Endodermal cell (in vitro differentiated cells): ENCODE measurements at regions not wholly inside any gene's neighbourhood (a gene's known extent, or its start where the extent isn't known, plus 50 kb on each side); places are given as distances from the start of the nearest gene placed in this dataset.

Experiments used
- DNase-seq: peaks from one replicate; pipeline ENCODE4 v3.0.0-alpha.2; 2017
- H3K27ac ChIP-seq: 2 replicates; pipeline ENCODE4 v1.5.1; 2013; ENCODE audit warnings: mild to moderate bottlenecking, low read depth, low read length, moderate library complexity
- H3K27me3 ChIP-seq: 2 replicates; pipeline ENCODE4 v1.6.1; 2013; ENCODE audit warnings: mild to moderate bottlenecking, low read length, moderate library complexity; ENCODE audit not compliant: insufficient read depth, control insufficient read depth, poor library complexity, severe bottlenecking
- H3K36me3 ChIP-seq: 2 replicates; pipeline ENCODE4 v1.7.0; 2013; ENCODE audit warnings: mild to moderate bottlenecking, low read length, moderate library complexity; ENCODE audit not compliant: control insufficient read depth, insufficient read depth
- H3K4me1 ChIP-seq: one replicate; pipeline ENCODE4 v1.7.0; 2013; ENCODE audit warnings: low read length; ENCODE audit not compliant: control insufficient read depth, insufficient read depth
- H3K4me3 ChIP-seq: 2 replicates; pipeline ENCODE4 v1.5.1; 2013; ENCODE audit warnings: mild to moderate bottlenecking, low read length, moderate library complexity
- H3K9ac ChIP-seq: 2 replicates; pipeline ENCODE4 v1.6.1; 2013; ENCODE audit warnings: mild to moderate bottlenecking, low read length, moderate library complexity; ENCODE audit not compliant: poor library complexity, severe bottlenecking; ENCODE audit errors: extremely low read depth
- H3K9me3 ChIP-seq: 2 replicates; pipeline ENCODE4 v1.6.1; 2013; ENCODE audit warnings: mild to moderate bottlenecking, low read length, moderate library complexity; ENCODE audit not compliant: control insufficient read depth
- H3K27ac Mint-ChIP-seq: 2 replicates; pipeline ENCODE4 v1.8.0; 2020; ENCODE audit warnings: mixed read lengths
- H3K27me3 Mint-ChIP-seq: 2 replicates; pipeline ENCODE4 v1.8.0; 2021; ENCODE audit warnings: mild to moderate bottlenecking, mixed read lengths; ENCODE audit not compliant: insufficient read depth
- H3K36me3 Mint-ChIP-seq: 2 replicates; pipeline ENCODE4 v1.8.0; 2020; ENCODE audit warnings: low read depth, mixed read lengths
- H3K4me1 Mint-ChIP-seq: 2 replicates; pipeline ENCODE4 v1.8.0; 2020; ENCODE audit warnings: mixed read lengths
- H3K4me3 Mint-ChIP-seq: 2 replicates; pipeline ENCODE4 v1.8.0; 2020; ENCODE audit warnings: mild to moderate bottlenecking, moderate library complexity, mixed read lengths
- H3K9me3 Mint-ChIP-seq: 2 replicates; pipeline ENCODE4 v1.8.0; 2020; ENCODE audit warnings: mild to moderate bottlenecking, mixed read lengths
- WGBS, 2 experiments: methylation state at CpG; one replicate each; pipeline versions ENCODE4 v1.1.5 to v1.1.7; 2013; ENCODE audit warnings: missing lambda C conversion rate in 2 of 2, mixed read lengths in 1 of 2; ENCODE audit not compliant: insufficient coverage in 1 of 2, insufficient read length in 1 of 2; 5-methylcytosine and 5-hydroxymethylcytosine counted together
- TF ChIP-seq, protein P1 (sequence below): fragments of 200-600 bp; sonication (generic); conservative IDR thresholded peaks from 2 replicates; pipeline ENCODE4 v1.5.0; 2021; ENCODE audit warnings: antibody characterized with exemption, mild to moderate bottlenecking

DNA sequence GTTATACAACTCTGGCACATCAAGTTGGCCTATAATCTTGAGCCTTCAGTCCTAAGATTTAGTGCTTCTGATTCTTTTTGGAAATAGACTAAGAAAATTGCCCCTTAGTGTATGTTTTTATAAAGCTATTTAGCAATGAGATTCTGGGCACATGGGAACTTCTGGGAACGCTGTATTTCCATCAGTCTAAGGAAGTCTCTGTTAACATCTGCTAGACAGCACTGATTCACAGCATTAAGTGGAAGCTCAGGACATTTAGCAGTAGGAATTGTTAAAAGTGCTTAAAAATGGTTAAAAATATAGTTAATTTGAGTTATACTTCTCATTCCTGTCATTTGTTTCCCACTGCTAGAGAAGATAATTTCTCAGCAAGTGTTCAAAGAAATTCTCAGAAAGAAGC lies 579.1 kb downstream of the SLC16A7 start:
- H3K4me3 ChIP-seq: no peak overlapping the region
- no peak overlapping the region for H3K9ac ChIP-seq
- DNase-seq: no peak
- no peaks in the 10 kb centered on the region for H3K27me3 ChIP-seq
- TF ChIP-seq, protein P1, sequence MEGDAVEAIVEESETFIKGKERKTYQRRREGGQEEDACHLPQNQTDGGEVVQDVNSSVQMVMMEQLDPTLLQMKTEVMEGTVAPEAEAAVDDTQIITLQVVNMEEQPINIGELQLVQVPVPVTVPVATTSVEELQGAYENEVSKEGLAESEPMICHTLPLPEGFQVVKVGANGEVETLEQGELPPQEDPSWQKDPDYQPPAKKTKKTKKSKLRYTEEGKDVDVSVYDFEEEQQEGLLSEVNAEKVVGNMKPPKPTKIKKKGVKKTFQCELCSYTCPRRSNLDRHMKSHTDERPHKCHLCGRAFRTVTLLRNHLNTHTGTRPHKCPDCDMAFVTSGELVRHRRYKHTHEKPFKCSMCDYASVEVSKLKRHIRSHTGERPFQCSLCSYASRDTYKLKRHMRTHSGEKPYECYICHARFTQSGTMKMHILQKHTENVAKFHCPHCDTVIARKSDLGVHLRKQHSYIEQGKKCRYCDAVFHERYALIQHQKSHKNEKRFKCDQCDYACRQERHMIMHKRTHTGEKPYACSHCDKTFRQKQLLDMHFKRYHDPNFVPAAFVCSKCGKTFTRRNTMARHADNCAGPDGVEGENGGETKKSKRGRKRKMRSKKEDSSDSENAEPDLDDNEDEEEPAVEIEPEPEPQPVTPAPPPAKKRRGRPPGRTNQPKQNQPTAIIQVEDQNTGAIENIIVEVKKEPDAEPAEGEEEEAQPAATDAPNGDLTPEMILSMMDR: no peak
- no peaks in the 10 kb centered on the region for H3K9me3 ChIP-seq
- Mint-ChIP-seq H3K27me3 (no peaks in the 10 kb centered on the region), H3K9me3 (no peaks in the 10 kb centered on the region), H3K4me1 (no peaks in the 10 kb centered on the region), H3K27ac (no peak overlapping the region), H3K4me3 (no peak overlapping the region), H3K36me3 (no peaks in the 10 kb centered on the region)
- WGBS, 2 experiments: 0% methylated on average over 1 of the region's 1 CpG; no CpG with 5 or more reads in 1 of the 2 experiments
- H3K4me1 ChIP-seq: no peaks in the 10 kb centered on the region
- H3K27ac ChIP-seq: no peak overlapping the region
- no peaks in the 10 kb centered on the region for H3K36me3 ChIP-seq

DNA sequence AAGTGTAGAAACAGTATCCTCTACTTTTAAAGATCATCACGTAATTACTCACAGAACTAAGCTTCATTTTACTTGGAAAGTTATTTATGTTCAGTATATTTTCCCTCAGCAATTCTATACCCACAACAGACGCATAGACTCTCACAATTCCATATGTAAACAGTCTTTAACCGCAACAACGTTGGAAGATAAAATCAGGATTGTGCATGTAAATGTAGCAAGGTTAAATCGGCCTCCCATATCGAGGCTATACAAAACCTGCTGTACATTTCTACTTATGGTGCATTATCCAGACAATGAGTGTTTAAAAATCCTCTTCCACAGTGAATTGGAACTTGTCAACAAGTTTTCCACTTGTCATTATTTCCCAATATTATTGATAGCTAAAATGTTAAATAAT lies 581.1 kb downstream of the SLC16A7 start:
- TF ChIP-seq, protein P1: no peak
- Histone ChIP-seq H3K4me3 (no peak overlapping the region), H3K9ac (no peak overlapping the region), H3K27me3 (no peaks in the 10 kb centered on the region), H3K9me3 (no peaks in the 10 kb centered on the region), H3K27ac (no peak overlapping the region), H3K36me3 (no peaks in the 10 kb centered on the region), H3K4me1 (no peaks in the 10 kb centered on the region)
- Mint-ChIP-seq H3K9me3 (no peaks in the 10 kb centered on the region), H3K27me3 (no peaks in the 10 kb centered on the region), H3K4me1 (no peaks in the 10 kb centered on the region), H3K4me3 (no peak overlapping the region), H3K36me3 (no peaks in the 10 kb centered on the region), H3K27ac (no peak overlapping the region)
- DNase-seq: no peak
- 80 to 93% methylated on average over 2 to 5 of the region's 6 CpGs for WGBS, 2 experiments

DNA sequence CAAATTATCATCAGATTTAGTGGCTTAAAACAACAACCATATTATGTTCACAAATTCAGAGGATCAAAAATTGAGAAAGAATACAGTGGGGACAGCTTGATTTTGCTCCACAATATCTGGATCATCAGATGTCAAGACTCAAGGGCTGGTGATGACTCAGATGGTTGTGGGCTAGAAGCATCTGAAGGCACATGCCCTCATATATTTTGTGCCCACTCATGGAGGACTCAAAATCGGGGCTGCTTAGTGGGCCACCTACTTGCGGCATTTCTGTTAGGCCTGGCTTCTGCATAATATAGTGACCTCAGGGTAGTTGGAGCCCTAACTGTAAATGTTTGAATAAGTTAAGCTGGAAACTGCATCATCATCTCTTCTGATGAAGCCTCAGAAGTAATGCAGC lies 584.5 kb downstream of the SLC16A7 start:
- no peaks in the 10 kb centered on the region for H3K36me3 Mint-ChIP-seq
- Histone ChIP-seq H3K4me1 (no peaks in the 10 kb centered on the region), H3K9ac (no peak overlapping the region), H3K4me3 (no peak overlapping the region), H3K27ac (no peak overlapping the region), H3K9me3 (no peaks in the 10 kb centered on the region), H3K36me3 (no peaks in the 10 kb centered on the region), H3K27me3 (no peaks in the 10 kb centered on the region)
- 89% methylated on average over 2 of the region's 2 CpGs; no CpG with 5 or more reads in 1 of the 2 experiments for WGBS, 2 experiments
- no peaks in the 10 kb centered on the region for H3K4me1 Mint-ChIP-seq
- DNase-seq: no peak
- H3K27me3 Mint-ChIP-seq: no peaks in the 10 kb centered on the region
- no peak overlapping the region for H3K4me3 Mint-ChIP-seq
- no peaks in the 10 kb centered on the region for H3K9me3 Mint-ChIP-seq
- TF ChIP-seq, protein P1: no peak
- no peak overlapping the region for H3K27ac Mint-ChIP-seq
